ENCODE measurements at regions not wholly inside any gene's neighbourhood (a gene's known extent, or its start where the extent isn't known, plus 50 kb on each side); places are given as distances from the start of the nearest gene placed in this dataset.
"Not testable (repeated sequence)": the region's sequence is repeated elsewhere in the genome, so short reads cannot be mapped to it uniquely, and the experiment has no call there.

DNA sequence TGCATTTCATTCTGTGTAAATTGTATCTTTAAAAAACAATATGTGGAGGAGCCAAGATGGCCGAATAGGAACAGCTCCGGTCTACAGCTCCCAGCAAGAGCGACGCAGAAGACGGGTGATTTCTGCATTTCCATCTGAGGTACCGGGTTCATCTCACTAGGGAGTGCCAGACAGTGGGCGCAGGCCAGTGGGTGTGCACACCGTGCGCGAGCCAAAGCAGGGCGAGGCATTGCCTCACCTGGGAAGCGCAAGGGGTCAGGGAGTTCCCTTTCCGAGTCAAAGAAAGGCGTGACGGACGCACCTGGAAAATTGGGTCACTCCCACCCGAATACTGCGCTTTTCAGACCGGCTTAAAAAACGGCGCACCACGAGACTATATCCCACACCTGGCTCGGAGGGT is 75.0 kb upstream of the RGS1 start:
- TF ChIP-seq POLR2A, TAF1 (IDR thresholded peaks at IDR 0.05; ENCODE audit: low read depth, low read length): not testable (repeated sequence)

Data from GM12891 (cell line).